ENCODE measurements at regions not wholly inside any gene's neighbourhood (a gene's known extent, or its start where the extent isn't known, plus 50 kb on each side); places are given as distances from the start of the nearest gene placed in this dataset.

- WGBS: 100% methylated on average over 1 of the region's 1 CpG
- Histone ChIP-seq H3K9me3 (ENCODE audit: insufficient read depth, low read depth, low read length) (peaks cover 4% of the 10 kb centered on the region; the same call in 1 of the 2 replicates), H3K4me1 (ENCODE audit: insufficient read depth, low read length) (no peaks in the 10 kb centered on the region), H3K27me3 (ENCODE audit: insufficient read depth, low read length) (no peaks in the 10 kb centered on the region), H3K36me3 (ENCODE audit: insufficient read depth, low read length) (no peaks in the 10 kb centered on the region), H3K27ac (ENCODE audit: low read depth, low read length) (no peak overlapping the region), H3K4me3 (ENCODE audit: low read length) (no peak overlapping the region), H3K9ac (ENCODE audit: low read depth, low read length) (no peak overlapping the region)
Measured at GRCh38 chr18:45274026-45274425, 341.2 kb upstream of the SLC14A2 start.

DNA sequence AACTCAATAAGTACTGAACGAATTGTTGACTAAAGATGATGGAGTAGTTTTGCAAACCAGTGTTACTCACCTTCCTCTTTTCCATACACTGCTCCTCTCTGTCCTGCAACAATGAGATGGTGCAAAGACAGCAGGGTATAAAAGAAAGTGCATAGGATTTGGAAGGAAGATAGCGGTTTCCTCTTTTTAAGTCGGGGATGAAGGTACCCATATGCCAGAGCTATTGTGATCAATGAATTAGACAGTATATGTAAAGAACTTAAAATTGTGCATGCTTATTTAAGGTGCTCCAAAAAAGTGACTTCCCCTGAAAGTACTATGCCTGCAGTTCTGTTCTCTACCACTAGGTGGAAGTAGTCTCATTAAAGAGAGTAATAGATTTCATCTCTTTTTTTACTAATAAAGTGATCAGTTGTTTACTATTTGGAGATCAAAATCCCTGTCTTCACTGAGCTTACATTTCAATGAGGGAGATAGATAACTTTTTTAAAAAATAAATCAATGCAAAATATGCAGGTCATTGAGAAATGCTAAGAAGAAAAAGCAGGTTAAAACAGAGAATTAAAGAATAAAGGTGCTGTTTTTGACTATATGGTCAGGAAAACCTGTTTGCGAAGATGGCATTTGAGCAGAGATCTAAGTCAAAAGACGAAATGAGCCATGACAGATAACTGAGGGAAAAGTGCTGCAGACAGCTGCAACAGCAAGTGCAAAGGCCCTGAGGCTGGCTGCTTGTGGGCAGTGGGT, 339.7 kb upstream of the SLC14A2 start:
- Histone ChIP-seq H3K9me3 (ENCODE audit: insufficient read depth, low read depth, low read length) (peaks cover 4% of the 10 kb centered on the region; the same call in 1 of the 2 replicates), H3K27me3 (ENCODE audit: insufficient read depth, low read length) (no peaks in the 10 kb centered on the region), H3K4me1 (ENCODE audit: insufficient read depth, low read length) (no peaks in the 10 kb centered on the region), H3K4me3 (ENCODE audit: low read length) (no peak overlapping the region), H3K27ac (ENCODE audit: low read depth, low read length) (no peak overlapping the region), H3K36me3 (ENCODE audit: insufficient read depth, low read length) (no peaks in the 10 kb centered on the region), H3K9ac (ENCODE audit: low read depth, low read length) (no peak overlapping the region)
- 79% methylated on average over 4 of the region's 5 CpGs for WGBS

GRCh38 chr18:45276878-45277277, 338.4 kb upstream of the SLC14A2 start:
- H3K36me3 ChIP-seq (ENCODE audit: insufficient read depth, low read length): no peaks in the 10 kb centered on the region
- H3K9ac ChIP-seq (ENCODE audit: low read depth, low read length): no peak overlapping the region
- no peaks in the 10 kb centered on the region for H3K4me1 ChIP-seq (ENCODE audit: insufficient read depth, low read length)
- 96% methylated on average over 3 of the region's 3 CpGs for WGBS
- peaks cover 4% of the 10 kb centered on the region; the same call in 1 of the 2 replicates for H3K9me3 ChIP-seq (ENCODE audit: insufficient read depth, low read depth, low read length)
- H3K27ac ChIP-seq (ENCODE audit: low read depth, low read length): no peak overlapping the region
- no peak overlapping the region for H3K4me3 ChIP-seq (ENCODE audit: low read length)
- H3K27me3 ChIP-seq (ENCODE audit: insufficient read depth, low read length): no peaks in the 10 kb centered on the region

- peaks cover 4% of the 10 kb centered on the region; the same call in 1 of the 2 replicates for H3K9me3 ChIP-seq (ENCODE audit: insufficient read depth, low read depth, low read length)
- 96% methylated on average over 3 of the region's 4 CpGs for WGBS
Measured at GRCh38 chr18:45277908-45278307, 337.4 kb upstream of the SLC14A2 start.

GRCh38 chr18:45280481-45281276, 334.6 kb upstream of the SLC14A2 start:
- 88% methylated on average over 10 of the region's 10 CpGs for WGBS
- no peak overlapping the region for H3K4me3 ChIP-seq (ENCODE audit: low read length)
- H3K4me1 ChIP-seq (ENCODE audit: insufficient read depth, low read length): no peaks in the 10 kb centered on the region
- no peaks in the 10 kb centered on the region for H3K36me3 ChIP-seq (ENCODE audit: insufficient read depth, low read length)
- H3K27me3 ChIP-seq (ENCODE audit: insufficient read depth, low read length): no peaks in the 10 kb centered on the region
- H3K9me3 ChIP-seq (ENCODE audit: insufficient read depth, low read depth, low read length): no peaks in the 10 kb centered on the region
- no peak overlapping the region for H3K27ac ChIP-seq (ENCODE audit: low read depth, low read length)
- no peak overlapping the region for H3K9ac ChIP-seq (ENCODE audit: low read depth, low read length)

More at GRCh38 chr18:45277908-45278307, 337.4 kb upstream of the SLC14A2 start:
- H3K36me3 ChIP-seq (ENCODE audit: insufficient read depth, low read length): no peaks in the 10 kb centered on the region
- H3K27ac ChIP-seq (ENCODE audit: low read depth, low read length): no peak overlapping the region
- H3K27me3 ChIP-seq (ENCODE audit: insufficient read depth, low read length): no peaks in the 10 kb centered on the region
- H3K4me1 ChIP-seq (ENCODE audit: insufficient read depth, low read length): no peaks in the 10 kb centered on the region
- H3K9ac ChIP-seq (ENCODE audit: low read depth, low read length): no peak overlapping the region
- H3K4me3 ChIP-seq (ENCODE audit: low read length): no peak overlapping the region

DNA sequence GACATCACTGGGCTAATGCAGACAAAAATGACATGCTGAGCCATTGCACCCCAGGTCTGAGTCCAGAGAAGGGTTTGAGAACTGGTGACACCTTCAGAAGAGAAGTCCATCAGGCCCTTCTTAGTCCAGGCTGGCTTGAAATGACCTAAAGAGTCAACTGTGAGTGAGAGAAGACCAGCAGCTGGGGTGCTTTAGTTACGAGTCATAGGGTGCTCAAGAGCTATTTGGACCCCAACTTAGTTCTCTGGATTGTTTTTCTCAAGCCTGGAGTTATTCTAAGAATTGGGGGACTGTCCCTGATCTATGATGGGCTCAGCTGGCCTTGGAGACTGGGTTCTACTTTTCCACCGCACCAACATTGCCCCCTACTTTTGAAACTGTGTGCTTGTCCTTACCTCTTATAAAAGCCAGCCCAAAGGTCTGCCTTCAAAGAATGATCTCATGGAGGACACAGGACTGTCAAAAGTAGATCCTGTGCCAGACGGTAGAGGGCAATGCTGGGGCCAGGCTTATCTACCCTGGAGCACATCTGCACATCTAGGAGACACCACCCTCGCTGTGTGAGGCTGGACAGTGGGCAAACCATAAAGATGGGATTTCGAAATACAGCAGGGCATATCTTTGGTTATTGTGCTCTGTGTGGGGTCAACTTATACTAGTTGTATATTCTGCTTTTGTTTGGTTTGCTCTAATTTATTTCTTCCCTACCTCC, 333.0 kb upstream of the SLC14A2 start:
- Histone ChIP-seq H3K9ac (ENCODE audit: low read depth, low read length) (no peak overlapping the region), H3K4me3 (ENCODE audit: low read length) (no peak overlapping the region), H3K27me3 (ENCODE audit: insufficient read depth, low read length) (no peaks in the 10 kb centered on the region), H3K9me3 (ENCODE audit: insufficient read depth, low read depth, low read length) (no peaks in the 10 kb centered on the region), H3K36me3 (ENCODE audit: insufficient read depth, low read length) (no peaks in the 10 kb centered on the region), H3K27ac (ENCODE audit: low read depth, low read length) (no peak overlapping the region), H3K4me1 (ENCODE audit: insufficient read depth, low read length) (no peaks in the 10 kb centered on the region)
- 93% methylated on average over 5 of the region's 5 CpGs for WGBS

GRCh38 chr18:45284174-45284573, 331.1 kb upstream of the SLC14A2 start:
- no peaks in the 10 kb centered on the region for H3K9me3 ChIP-seq (ENCODE audit: insufficient read depth, low read depth, low read length)
- no peaks in the 10 kb centered on the region for H3K4me1 ChIP-seq (ENCODE audit: insufficient read depth, low read length)
- no peak overlapping the region for H3K9ac ChIP-seq (ENCODE audit: low read depth, low read length)
- no peak overlapping the region for H3K4me3 ChIP-seq (ENCODE audit: low read length)
- WGBS: 91% methylated on average over 2 of the region's 2 CpGs
- H3K36me3 ChIP-seq (ENCODE audit: insufficient read depth, low read length): no peaks in the 10 kb centered on the region
- no peaks in the 10 kb centered on the region for H3K27me3 ChIP-seq (ENCODE audit: insufficient read depth, low read length)
- H3K27ac ChIP-seq (ENCODE audit: low read depth, low read length): no peak overlapping the region

- H3K4me3 ChIP-seq (ENCODE audit: low read length): no peak overlapping the region
- no peaks in the 10 kb centered on the region for H3K27me3 ChIP-seq (ENCODE audit: insufficient read depth, low read length)
- H3K27ac ChIP-seq (ENCODE audit: low read depth, low read length): no peak overlapping the region
- H3K9ac ChIP-seq (ENCODE audit: low read depth, low read length): no peak overlapping the region
- H3K4me1 ChIP-seq (ENCODE audit: insufficient read depth, low read length): no peaks in the 10 kb centered on the region
- H3K36me3 ChIP-seq (ENCODE audit: insufficient read depth, low read length): no peaks in the 10 kb centered on the region
- H3K9me3 ChIP-seq (ENCODE audit: insufficient read depth, low read depth, low read length): no peaks in the 10 kb centered on the region
Measured at GRCh38 chr18:45284851-45285250, 330.4 kb upstream of the SLC14A2 start.

GRCh38 chr18:45285251-45285650, 330.0 kb upstream of the SLC14A2 start:
- no peak overlapping the region for H3K4me3 ChIP-seq (ENCODE audit: low read length)
- no peaks in the 10 kb centered on the region for H3K27me3 ChIP-seq (ENCODE audit: insufficient read depth, low read length)
- H3K4me1 ChIP-seq (ENCODE audit: insufficient read depth, low read length): no peaks in the 10 kb centered on the region
- H3K9ac ChIP-seq (ENCODE audit: low read depth, low read length): no peak overlapping the region
- H3K36me3 ChIP-seq (ENCODE audit: insufficient read depth, low read length): no peaks in the 10 kb centered on the region
- WGBS: 94% methylated on average over 10 of the region's 10 CpGs
- no peak overlapping the region for H3K27ac ChIP-seq (ENCODE audit: low read depth, low read length)
- H3K9me3 ChIP-seq (ENCODE audit: insufficient read depth, low read depth, low read length): no peaks in the 10 kb centered on the region

DNA sequence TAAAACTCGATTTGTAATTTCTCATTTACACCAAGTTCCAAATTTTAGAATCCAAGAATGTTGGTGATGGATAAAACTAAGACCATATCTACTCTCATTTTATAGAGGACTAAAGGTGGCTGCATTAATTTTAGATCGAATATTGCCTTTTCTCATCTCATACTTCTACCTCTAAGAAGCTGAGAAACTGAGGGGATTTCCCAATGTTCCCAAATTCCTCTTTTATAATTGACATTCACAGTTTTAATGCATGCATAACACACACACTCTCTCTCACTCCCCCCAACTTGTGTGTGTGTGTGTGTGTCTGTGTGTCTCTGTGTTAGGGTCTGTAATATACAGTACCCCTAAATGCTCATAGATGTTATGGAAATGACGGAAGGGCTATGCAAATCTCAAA, 328.8 kb upstream of the SLC14A2 start:
- WGBS: 92% methylated on average over 2 of the region's 3 CpGs
- no peak overlapping the region for H3K9ac ChIP-seq (ENCODE audit: low read depth, low read length)
- no peaks in the 10 kb centered on the region for H3K27me3 ChIP-seq (ENCODE audit: insufficient read depth, low read length)

GRCh38 chr18:45287531-45287930, 327.7 kb upstream of the SLC14A2 start:
- whole genome bisulfite sequencing: 95% methylated on average over 9 of the region's 9 CpGs
- no peaks in the 10 kb centered on the region for H3K36me3 ChIP-seq (ENCODE audit: insufficient read depth, low read length)
- no peak overlapping the region for H3K4me3 ChIP-seq (ENCODE audit: low read length)
- H3K27me3 ChIP-seq (ENCODE audit: insufficient read depth, low read length): no peaks in the 10 kb centered on the region
- H3K4me1 ChIP-seq (ENCODE audit: insufficient read depth, low read length): no peaks in the 10 kb centered on the region; the same call in 1 of the 2 replicates
- no peak overlapping the region for H3K9ac ChIP-seq (ENCODE audit: low read depth, low read length)
- H3K9me3 ChIP-seq (ENCODE audit: insufficient read depth, low read depth, low read length): no peaks in the 10 kb centered on the region
- no peak overlapping the region for H3K27ac ChIP-seq (ENCODE audit: low read depth, low read length)

More for the DNA sequence above, 328.8 kb upstream of the SLC14A2 start:
- Histone ChIP-seq H3K4me1 (ENCODE audit: insufficient read depth, low read length) (no peaks in the 10 kb centered on the region), H3K36me3 (ENCODE audit: insufficient read depth, low read length) (no peaks in the 10 kb centered on the region), H3K9me3 (ENCODE audit: insufficient read depth, low read depth, low read length) (no peaks in the 10 kb centered on the region), H3K27ac (ENCODE audit: low read depth, low read length) (no peak overlapping the region), H3K4me3 (ENCODE audit: low read length) (no peak overlapping the region)
